ENCODE measurements at regions not wholly inside any gene's neighbourhood (a gene's known extent, or its start where the extent isn't known, plus 50 kb on each side); places are given as distances from the start of the nearest gene placed in this dataset.
"Not testable (repeated sequence)": the region's sequence is repeated elsewhere in the genome, so short reads cannot be mapped to it uniquely, and the experiment has no call there.

GRCh38 chr5:42317575-42317974 lies 105.7 kb upstream of the GHR start:
- Histone ChIP-seq H3K9me3 (peaks cover 0 to 25% (median 0%) of the 10 kb centered on the region in 3 donors), H3K27ac (no peak overlapping the region), H3K4me1 (no peaks in the 10 kb centered on the region), H3K36me3 (no peaks in the 10 kb centered on the region), H3K27me3 (no peaks in the 10 kb centered on the region), H3K4me3 (no peak overlapping the region)
- no peak for TF ChIP-seq POLR2A (IDR thresholded peaks at IDR 0.05)
- no peak for TF ChIP-seq POLR2AphosphoS5 (IDR thresholded peaks at IDR 0.05)
- TF ChIP-seq CTCF (IDR thresholded peaks at IDR 0.05), result no peak
- TF ChIP-seq EP300 (IDR thresholded peaks at IDR 0.05), result no peak
- no peak for ATAC-seq
- 59 to 100% methylated on average over 1 to 2 of the region's 2 CpGs for WGBS, 2 donors (ENCODE audit: low coverage in 1 of 2)

DNA sequence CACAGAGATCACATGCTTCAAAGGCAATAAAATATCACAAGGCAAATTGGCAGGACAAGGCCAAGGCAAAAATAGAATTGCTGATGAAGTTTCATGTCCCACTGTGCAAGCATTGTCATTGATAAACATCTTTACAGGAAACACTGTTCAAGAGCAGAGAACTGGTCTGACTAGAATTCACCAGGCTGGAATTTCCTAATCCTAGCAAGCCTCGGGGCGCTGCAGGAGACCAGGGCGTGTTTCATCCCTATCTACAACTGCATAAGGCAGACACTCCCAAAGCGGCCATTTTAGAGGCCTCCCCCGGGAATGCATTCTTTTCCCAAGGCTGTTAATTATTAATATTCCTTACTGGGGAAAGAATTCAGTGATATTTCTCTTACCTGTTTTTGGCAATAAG lies 103.7 kb upstream of the GHR start:
- H3K9me3 ChIP-seq, result peaks cover 0 to 25% (median 0%) of the 10 kb centered on the region in 3 donors

DNA sequence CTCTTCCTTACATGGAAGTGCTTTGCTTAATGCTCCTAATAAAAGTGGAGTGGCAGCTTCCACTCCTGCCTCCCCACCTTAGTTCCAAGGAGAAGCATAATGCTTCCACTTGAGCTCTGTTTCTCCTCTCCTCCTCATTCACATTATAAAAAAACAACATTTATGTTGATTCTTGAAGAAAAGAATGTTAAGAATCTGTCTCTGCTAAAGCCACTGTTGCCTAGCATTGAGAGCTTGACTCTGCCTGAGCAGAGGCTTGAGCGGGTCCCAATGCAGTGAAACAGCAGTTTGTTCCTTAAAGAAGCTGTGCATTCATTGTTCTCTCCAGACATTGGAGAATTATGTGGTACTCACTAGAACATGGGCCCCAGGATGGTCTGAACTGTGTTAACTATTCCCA lies 101.5 kb upstream of the GHR start:
- no peak for TF ChIP-seq POLR2AphosphoS5 (IDR thresholded peaks at IDR 0.05)
- TF ChIP-seq POLR2A (IDR thresholded peaks at IDR 0.05), result no peak
- no peak for TF ChIP-seq EP300 (IDR thresholded peaks at IDR 0.05)
- no peak for TF ChIP-seq CTCF (IDR thresholded peaks at IDR 0.05)
- ATAC-seq, result no peak
- peaks cover 0 to 25% (median 0%) of the 10 kb centered on the region in 3 donors for H3K9me3 ChIP-seq
- H3K4me1 ChIP-seq, result no peaks in the 10 kb centered on the region
- no peaks in the 10 kb centered on the region for H3K27me3 ChIP-seq
- 63 to 100% methylated on average over 1 of the region's 1 CpG for WGBS, 2 donors (ENCODE audit: low coverage in 1 of 2)
- H3K36me3 ChIP-seq, result no peaks in the 10 kb centered on the region
- H3K27ac ChIP-seq, result no peak overlapping the region
- no peak overlapping the region for H3K4me3 ChIP-seq

More for the DNA sequence above, 103.7 kb upstream of the GHR start:
- ATAC-seq, H3K4me3 ChIP-seq, H3K27ac ChIP-seq, H3K4me1 ChIP-seq, H3K36me3 ChIP-seq, H3K27me3 ChIP-seq: not testable (repeated sequence)
- 84 to 93% methylated on average over 3 to 5 of the region's 5 CpGs for WGBS, 2 donors (ENCODE audit: low coverage in 1 of 2)

- no peaks in the 10 kb centered on the region for H3K36me3 ChIP-seq
- no peaks in the 10 kb centered on the region for H3K4me1 ChIP-seq
- 80% methylated on average over 1 of the region's 3 CpGs; no CpG with 5 or more reads in 1 of the 2 donors for WGBS, 2 donors (ENCODE audit: low coverage in 1 of 2)
- H3K27me3 ChIP-seq, result no peaks in the 10 kb centered on the region
- ATAC-seq, result no peak
- no peak overlapping the region for H3K27ac ChIP-seq
- H3K9me3 ChIP-seq, result peaks cover 0 to 30% (median 0%) of the 10 kb centered on the region in 3 donors
- no peak overlapping the region for H3K4me3 ChIP-seq
- TF ChIP-seq CTCF (IDR thresholded peaks at IDR 0.05), result no peak
- no peak for TF ChIP-seq POLR2AphosphoS5 (IDR thresholded peaks at IDR 0.05)
- TF ChIP-seq EP300 (IDR thresholded peaks at IDR 0.05), result no peak
- TF ChIP-seq POLR2A (IDR thresholded peaks at IDR 0.05), result no peak
These were observed 86.1 kb upstream of the GHR start for GRCh38 chr5:42337143-42337542.

DNA sequence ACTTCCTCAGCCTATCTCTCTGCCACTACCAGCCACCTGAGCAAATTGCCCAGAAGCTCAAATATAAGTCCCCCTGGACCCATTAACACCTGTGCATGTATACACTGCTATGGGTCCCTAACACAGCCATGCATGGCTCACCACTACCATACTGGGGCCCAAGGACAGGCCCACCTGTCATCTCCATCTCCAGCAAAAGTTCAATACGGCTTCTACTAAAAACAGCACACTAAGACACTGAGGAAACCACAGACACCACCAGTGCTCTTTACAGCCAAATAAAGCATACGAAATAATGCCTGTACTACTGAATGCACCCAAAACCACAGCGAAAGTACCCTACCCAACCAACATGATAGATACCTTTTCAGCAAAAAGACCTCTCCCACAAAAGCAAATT lies 85.6 kb upstream of the GHR start:
- 89% methylated on average over 3 of the region's 3 CpGs; no CpG with 5 or more reads in 1 of the 2 donors for WGBS, 2 donors (ENCODE audit: low coverage in 1 of 2)
- Histone ChIP-seq H3K9me3 (peaks cover 0 to 30% (median 0%) of the 10 kb centered on the region in 3 donors), H3K36me3 (no peaks in the 10 kb centered on the region), H3K4me3 (no peak overlapping the region), H3K27me3 (no peaks in the 10 kb centered on the region), H3K27ac (no peak overlapping the region), H3K4me1 (no peaks in the 10 kb centered on the region)
- no peak for TF ChIP-seq CTCF (IDR thresholded peaks at IDR 0.05)
- no peak for TF ChIP-seq EP300 (IDR thresholded peaks at IDR 0.05)
- TF ChIP-seq POLR2A (IDR thresholded peaks at IDR 0.05), result no peak
- TF ChIP-seq POLR2AphosphoS5 (IDR thresholded peaks at IDR 0.05), result no peak
- no peak for ATAC-seq
